K562 (cell line): ENCODE measurements at regions not wholly inside any gene's neighbourhood (a gene's known extent, or its start where the extent isn't known, plus 50 kb on each side); places are given as distances from the start of the nearest gene placed in this dataset.

ENCODE experiments used
- ATAC-seq: fragments of 200-7000 bp; cut with Tn5 transposase; 3 replicates; pipeline ENCODE4 v1.9.1; 2020; ENCODE audit warnings: moderate library complexity
- BruUV-seq: library from RNA; stranded (reverse); fragments of 400-500 nt; replicated peaks from 2 replicates; lab custom pipeline; 2021; lab: Mats Ljungman, UMichigan
- CTCF ChIA-PET: fragments of 300-600 bp; formaldehyde crosslinking; extraction: SDS; loops from one replicate; lab custom pipeline; 2021; ENCODE audit warnings: low intra/inter-chr PET ratio; lab: Yijun Ruan, JAX
- POLR2A ChIA-PET: fragments of 300-600, 350-650 bp; sonication (Branson Sonifier 250); formaldehyde crosslinking; extraction: SDS; loops from one replicate; lab custom pipeline; 2021; ENCODE audit warnings: antibody characterized with exemption, inconsistent platforms; lab: Yijun Ruan, JAX
- DNase-seq, 4 experiments: peaks; one replicate each; pipeline versions ENCODE4 v3.0.0 to v3.0.0-alpha.2; 2011 to 2018; ENCODE audit warnings: low spot score in 3 of 4, mixed read lengths in 3 of 4; ENCODE audit errors: extremely low read depth in 1 of 4
- FAIRE-seq: peaks from 2 replicates; lab custom pipeline; 2011; peaks lifted over from hg19 to GRCh38; lab: Jason Lieb, UNC
- H2AFZ ChIP-seq: 2 replicates; pipeline ENCODE4 v1.6.0; 2011; ENCODE audit warnings: low read depth, low read length, control low read depth, inconsistent platforms
- H3K27ac ChIP-seq: fragments of 200-600 bp; 3 replicates; pipeline ENCODE4 v1.8.0; 2011; ENCODE audit warnings: low read depth, mild to moderate bottlenecking, control low read depth, inconsistent platforms, low read length, moderate library complexity, mixed read lengths; ENCODE audit errors: extremely low read depth
- H3K27me3 ChIP-seq, 2 experiments: fragments of 300-600 bp in 1 of 2; 2 replicates in 1 of 2; 3 replicates in 1 of 2; pipeline versions ENCODE4 v1.6.0 to v1.8.0; 2011; ENCODE audit warnings: inconsistent platforms in 2 of 2, low read length in 2 of 2, mild to moderate bottlenecking in 1 of 2, mixed read lengths in 1 of 2, moderate library complexity in 1 of 2; ENCODE audit not compliant: control insufficient read depth in 2 of 2, insufficient read depth in 2 of 2
- H3K36me3 ChIP-seq: fragments of 300-600 bp; 3 replicates; pipeline ENCODE4 v1.8.0; 2011; ENCODE audit warnings: mild to moderate bottlenecking, low read length, inconsistent platforms; ENCODE audit not compliant: control insufficient read depth, insufficient read depth
- H3K4me1 ChIP-seq, 2 experiments: fragments of 200-600 bp in 1 of 2; replicated peaks in 1 of 2; 2 replicates in 1 of 2; 3 replicates in 1 of 2; pipeline versions ENCODE4 v1.5.1 to v1.8.0; 2011; ENCODE audit warnings: inconsistent platforms in 2 of 2, low read length in 2 of 2, mild to moderate bottlenecking in 1 of 2, mixed read lengths in 1 of 2, moderate library complexity in 1 of 2; ENCODE audit not compliant: control insufficient read depth in 2 of 2, insufficient read depth in 2 of 2
- H3K4me2 ChIP-seq: 2 replicates; pipeline ENCODE4 v1.6.1; 2011; ENCODE audit warnings: low read length, control low read depth, inconsistent platforms, mixed read lengths; ENCODE audit not compliant: insufficient read depth
- H3K4me3 ChIP-seq: fragments of 200-600 bp; sonication (generic), shearing (Covaris generic); 2 replicates; pipeline ENCODE4 v1.5.1; 2016; ENCODE audit warnings: control low read depth, inconsistent platforms
- H3K79me2 ChIP-seq: fragments of 200-600 bp; 3 replicates; pipeline ENCODE4 v1.8.0; 2011; ENCODE audit warnings: low read length, inconsistent platforms; ENCODE audit not compliant: control insufficient read depth, insufficient read depth
- H3K9ac ChIP-seq, 2 experiments: 2 replicates each; pipeline versions ENCODE4 v1.6.0 to v1.6.1; 2011; ENCODE audit warnings: low read depth in 2 of 2, low read length in 2 of 2, control low read depth in 1 of 2, inconsistent platforms in 1 of 2, mild to moderate bottlenecking in 1 of 2, mixed read lengths in 1 of 2; ENCODE audit not compliant: insufficient read depth in 1 of 2
- H3K9me1 ChIP-seq: one replicate; pipeline ENCODE4 v1.6.0; 2011; ENCODE audit warnings: inconsistent platforms, mild to moderate bottlenecking, low read length, moderate library complexity; ENCODE audit not compliant: control insufficient read depth, insufficient read depth
- H3K9me3 ChIP-seq: replicated peaks from 2 replicates; pipeline ENCODE4 v1.5.1; 2011; ENCODE audit warnings: low read depth, low read length, inconsistent platforms; ENCODE audit not compliant: control insufficient read depth, insufficient read depth
- H4K20me1 ChIP-seq: replicated peaks from 2 replicates; pipeline ENCODE4 v1.6.1; 2011; ENCODE audit warnings: low read length, inconsistent platforms, mixed read lengths; ENCODE audit not compliant: control insufficient read depth, insufficient read depth
- CC2D1A ChIP-seq: fragments of 450-650 bp; IDR thresholded peaks from 2 replicates; pipeline ENCODE4 v1.6.1; 2017; ENCODE audit warnings: mild to moderate bottlenecking
- CREM ChIP-seq: IDR thresholded peaks from 2 replicates; pipeline ENCODE4 v1.6.1; 2014; ENCODE audit warnings: antibody characterized with exemption, low read depth
- EHMT2 ChIP-seq: fragments of 450-650 bp; IDR thresholded peaks from 2 replicates; pipeline ENCODE4 v1.6.1; 2018; ENCODE audit warnings: antibody characterized with exemption
- LCOR ChIP-seq: sonication (generic); formaldehyde crosslinking; IDR thresholded peaks from 2 replicates; pipeline ENCODE4 v1.8.0; 2022; ENCODE audit warnings: mild to moderate bottlenecking, missing genetic modification reagents
- PTBP1 ChIP-seq: fragments of 200-400 bp; formaldehyde crosslinking; IDR thresholded peaks from 2 replicates; pipeline ENCODE4 v1.6.1; 2017; ENCODE audit warnings: low read depth, low read length
- ZNF124 ChIP-seq: sonication (generic); formaldehyde crosslinking; IDR thresholded peaks from 2 replicates; pipeline ENCODE4 v1.8.1; 2022; ENCODE audit warnings: missing genetic modification reagents
- WGBS: fragments of 100-300 bp; shearing (Covaris generic); methylation state at CpG from one replicate; pipeline ENCODE4 v1.1.6; 2016; ENCODE audit warnings: low coverage, mixed read lengths; ENCODE audit not compliant: insufficient coverage; ENCODE audit errors: missing lambda C conversion rate; 5-methylcytosine and 5-hydroxymethylcytosine counted together
- in situ Hi-C: fragments of 300-500 bp; cut with MboI; formaldehyde crosslinking; loops from 4 replicates; pipeline ENCODE4 v1.15.0; 2018; ENCODE audit warnings: inconsistent platforms, mixed read lengths
- intact Hi-C: fragments of 100-400 bp; cut with micrococcal nuclease; formaldehyde crosslinking; loops from 2 replicates; pipeline ENCODE4 v1.14.2; 2022
- TF ChIP-seq, protein P1 (sequence below), 2 experiments: fragments of 150-350 bp in 1 of 2; IDR thresholded peaks; 2 replicates each; pipeline ENCODE4 v1.6.1; 2012 to 2016; ENCODE audit warnings: low read depth in 2 of 2, low read length in 2 of 2, mild to moderate bottlenecking in 1 of 2, moderate library complexity in 1 of 2
- TF ChIP-seq, protein P2 (sequence below): fragments of 450-650 bp; conservative IDR thresholded peaks from 2 replicates; pipeline ENCODE4 v1.6.1; 2016; ENCODE audit warnings: missing genetic modification characterization, low read depth, mild to moderate bottlenecking, missing compliant biosample characterization, moderate library complexity

DNA sequence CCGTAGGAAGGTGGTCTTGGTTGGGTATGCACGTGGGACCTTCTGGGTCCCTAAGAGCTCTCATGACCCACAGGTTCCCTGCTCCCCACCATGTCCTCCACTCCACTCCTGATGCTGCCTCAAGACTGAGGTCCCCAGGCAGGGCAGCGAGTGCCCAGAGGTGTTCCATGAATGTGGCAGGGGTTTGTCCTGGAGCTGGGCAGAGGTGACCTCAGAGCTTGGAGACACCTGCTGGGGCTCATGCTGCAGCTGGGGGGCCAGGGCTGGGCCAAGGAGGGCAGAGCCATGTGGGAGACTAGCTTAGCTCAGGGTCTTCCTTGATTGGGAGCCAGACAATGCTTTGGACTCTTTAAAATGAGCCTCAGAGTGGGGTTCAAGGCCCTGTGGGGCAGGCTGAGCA is 74.0 kb upstream of the PITX1 start:
- 39% methylated on average over 3 of the region's 3 CpGs for WGBS
- H3K4me2 ChIP-seq, result no peak overlapping the region
- no peak overlapping the region for H3K4me3 ChIP-seq
- no peaks in the 10 kb centered on the region for H3K36me3 ChIP-seq
- BruUV-seq, result no TSS peak
- CTCF ChIA-PET, result no interaction called here
- no peak overlapping the region for H3K27ac ChIP-seq
- intact Hi-C loops (no loop called here), in situ Hi-C loops (no loop called here)
- no peaks in the 10 kb centered on the region for H3K79me2 ChIP-seq
- DNase-seq, result no peak
- H3K27me3 ChIP-seq, result no peaks in the 10 kb centered on the region
- no peak for TF ChIP-seq PTBP1
- TF ChIP-seq, protein P1, sequence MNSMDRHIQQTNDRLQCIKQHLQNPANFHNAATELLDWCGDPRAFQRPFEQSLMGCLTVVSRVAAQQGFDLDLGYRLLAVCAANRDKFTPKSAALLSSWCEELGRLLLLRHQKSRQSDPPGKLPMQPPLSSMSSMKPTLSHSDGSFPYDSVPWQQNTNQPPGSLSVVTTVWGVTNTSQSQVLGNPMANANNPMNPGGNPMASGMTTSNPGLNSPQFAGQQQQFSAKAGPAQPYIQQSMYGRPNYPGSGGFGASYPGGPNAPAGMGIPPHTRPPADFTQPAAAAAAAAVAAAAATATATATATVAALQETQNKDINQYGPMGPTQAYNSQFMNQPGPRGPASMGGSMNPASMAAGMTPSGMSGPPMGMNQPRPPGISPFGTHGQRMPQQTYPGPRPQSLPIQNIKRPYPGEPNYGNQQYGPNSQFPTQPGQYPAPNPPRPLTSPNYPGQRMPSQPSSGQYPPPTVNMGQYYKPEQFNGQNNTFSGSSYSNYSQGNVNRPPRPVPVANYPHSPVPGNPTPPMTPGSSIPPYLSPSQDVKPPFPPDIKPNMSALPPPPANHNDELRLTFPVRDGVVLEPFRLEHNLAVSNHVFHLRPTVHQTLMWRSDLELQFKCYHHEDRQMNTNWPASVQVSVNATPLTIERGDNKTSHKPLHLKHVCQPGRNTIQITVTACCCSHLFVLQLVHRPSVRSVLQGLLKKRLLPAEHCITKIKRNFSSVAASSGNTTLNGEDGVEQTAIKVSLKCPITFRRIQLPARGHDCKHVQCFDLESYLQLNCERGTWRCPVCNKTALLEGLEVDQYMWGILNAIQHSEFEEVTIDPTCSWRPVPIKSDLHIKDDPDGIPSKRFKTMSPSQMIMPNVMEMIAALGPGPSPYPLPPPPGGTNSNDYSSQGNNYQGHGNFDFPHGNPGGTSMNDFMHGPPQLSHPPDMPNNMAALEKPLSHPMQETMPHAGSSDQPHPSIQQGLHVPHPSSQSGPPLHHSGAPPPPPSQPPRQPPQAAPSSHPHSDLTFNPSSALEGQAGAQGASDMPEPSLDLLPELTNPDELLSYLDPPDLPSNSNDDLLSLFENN (IDR thresholded peaks at IDR 0.05; ENCODE audit: low read depth in 2 of 2, low read length in 2 of 2), result no peak
- TF ChIP-seq CREM, result no peak
- TF ChIP-seq EHMT2, result no peak
- TF ChIP-seq, protein P2, sequence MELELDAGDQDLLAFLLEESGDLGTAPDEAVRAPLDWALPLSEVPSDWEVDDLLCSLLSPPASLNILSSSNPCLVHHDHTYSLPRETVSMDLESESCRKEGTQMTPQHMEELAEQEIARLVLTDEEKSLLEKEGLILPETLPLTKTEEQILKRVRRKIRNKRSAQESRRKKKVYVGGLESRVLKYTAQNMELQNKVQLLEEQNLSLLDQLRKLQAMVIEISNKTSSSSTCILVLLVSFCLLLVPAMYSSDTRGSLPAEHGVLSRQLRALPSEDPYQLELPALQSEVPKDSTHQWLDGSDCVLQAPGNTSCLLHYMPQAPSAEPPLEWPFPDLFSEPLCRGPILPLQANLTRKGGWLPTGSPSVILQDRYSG (tag), result no peak
- TF ChIP-seq ZNF124, result no peak
- no peak for TF ChIP-seq LCOR (CRISPR knock-in tag)
- TF ChIP-seq CC2D1A, result no peak
- no peaks in the 10 kb centered on the region for H4K20me1 ChIP-seq
- POLR2A ChIA-PET, result interaction anchor here (1.7 kb wide), 1 partner anchor 26 kb away, joined by 3 read pairs; no protein-coding TSS in a partner anchor
- no peak overlapping the region for H2AFZ ChIP-seq
- ATAC-seq, result no peak
- no peaks in the 10 kb centered on the region for H3K9me3 ChIP-seq
- H3K4me1 ChIP-seq, result peaks cover 9 to 21% of the 10 kb centered on the region in 2 experiments; a peak in 4 of 5 replicates
- 0 out of 4 replicates have a peak overlapping the region, but pooled peaks of 1 of the 2 experiments have one; percentile 38 for H3K9ac ChIP-seq
- FAIRE-seq, result no peak
- no peaks in the 10 kb centered on the region for H3K9me1 ChIP-seq
